ENCODE measurements at regions not wholly inside any gene's neighbourhood (a gene's known extent, or its start where the extent isn't known, plus 50 kb on each side); places are given as distances from the start of the nearest gene placed in this dataset.

DNA sequence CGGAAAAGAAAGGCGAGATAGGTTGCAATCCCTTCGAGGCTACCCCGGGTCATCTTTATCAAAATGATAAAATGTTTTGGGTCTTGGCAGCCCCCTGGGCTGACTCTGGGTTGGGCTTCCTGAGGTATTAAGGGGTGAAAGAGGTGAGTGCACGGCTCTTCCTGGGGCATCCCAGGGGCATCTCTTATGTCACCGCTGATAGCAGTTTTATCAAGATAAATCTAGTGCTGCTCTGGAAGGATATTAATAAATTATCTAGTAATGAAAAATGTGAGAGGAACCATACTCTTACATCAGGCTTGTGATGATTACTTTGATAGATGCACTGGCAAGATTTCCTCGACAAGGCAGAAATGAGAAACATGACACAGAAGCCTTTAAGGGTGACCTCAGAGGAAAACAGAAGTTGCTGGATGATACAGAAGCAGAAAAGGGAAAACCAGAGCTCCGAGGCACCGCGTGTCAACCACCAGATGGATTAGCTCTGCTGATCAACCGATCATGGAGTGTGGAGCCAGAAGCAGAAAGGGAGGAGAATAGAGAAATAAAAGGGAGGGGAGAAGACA is 491.3 kb downstream of the TMEM114 start:
- peaks cover 21% of the 10 kb centered on the region for H3K27me3 Mint-ChIP-seq (ENCODE audit: insufficient read depth, unreplicated experiment)
- CTCF ChIA-PET, result no interaction called here
- DNase-seq, result no peak
- Histone ChIP-seq H3K27me3 (replicated peaks; ENCODE audit: control insufficient read depth, insufficient read depth, low read length) (no peaks in the 10 kb centered on the region), H3K4me3 (ENCODE audit: low read depth, low read length) (no peak overlapping the region), H3K9me3 (no peaks in the 10 kb centered on the region), H3K4me1 (no peaks in the 10 kb centered on the region), H3K36me3 (ENCODE audit: control insufficient read depth, insufficient read depth, low read length) (no peaks in the 10 kb centered on the region)
- H3K4me1 Mint-ChIP-seq (ENCODE audit: low read depth, unreplicated experiment), result no peaks in the 10 kb centered on the region
- no TSS peak for BruUV-seq (replicated peaks)
- intact Hi-C loops (cut with micrococcal nuclease; ENCODE audit: unreplicated experiment), result no loop called here
- no peaks in the 10 kb centered on the region for H3K36me3 Mint-ChIP-seq (ENCODE audit: insufficient read depth, unreplicated experiment)
- POLR2A ChIA-PET, result no interaction called here
- TF ChIP-seq CTCF (IDR thresholded peaks at IDR 0.05; ENCODE audit: insufficient read depth in 1 of 2, low read depth in 1 of 2, low read length in 1 of 2, severe bottlenecking in 1 of 2, unreplicated experiment in 1 of 2), result no peak
- H3K4me3 Mint-ChIP-seq (ENCODE audit: unreplicated experiment), result no peak overlapping the region
- no peak overlapping the region for H3K27ac Mint-ChIP-seq (ENCODE audit: unreplicated experiment)
- no peaks in the 10 kb centered on the region for H3K9me3 Mint-ChIP-seq (ENCODE audit: unreplicated experiment)

DNA sequence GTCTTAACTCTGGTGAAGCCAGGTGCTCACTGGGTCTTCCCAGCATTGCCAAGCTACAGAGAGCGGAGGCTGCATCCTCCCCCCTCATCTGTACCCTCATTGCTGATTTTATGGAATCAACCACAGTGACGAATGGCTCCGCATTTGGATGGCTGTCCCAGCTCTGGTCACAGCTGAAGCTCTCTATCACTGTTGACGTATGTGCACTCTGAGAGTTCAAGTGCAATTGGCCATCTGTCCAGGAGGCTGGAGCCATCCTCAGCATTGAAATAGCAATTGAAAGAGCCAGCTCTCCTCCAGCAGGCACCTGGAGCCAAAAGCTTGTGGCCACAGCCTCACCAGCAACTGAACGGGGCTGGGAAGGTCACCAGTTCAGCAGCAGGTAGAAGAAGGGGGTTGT is 494.1 kb downstream of the TMEM114 start:
- Mint-ChIP-seq H3K36me3 (ENCODE audit: insufficient read depth, unreplicated experiment) (no peaks in the 10 kb centered on the region), H3K9me3 (ENCODE audit: unreplicated experiment) (no peaks in the 10 kb centered on the region), H3K4me3 (ENCODE audit: unreplicated experiment) (no peak overlapping the region), H3K4me1 (ENCODE audit: low read depth, unreplicated experiment) (no peaks in the 10 kb centered on the region), H3K27me3 (ENCODE audit: insufficient read depth, unreplicated experiment) (peaks cover 24% of the 10 kb centered on the region), H3K27ac (ENCODE audit: unreplicated experiment) (no peak overlapping the region)
- BruUV-seq (replicated peaks), result no TSS peak
- H3K36me3 ChIP-seq (ENCODE audit: control insufficient read depth, insufficient read depth, low read length), result no peaks in the 10 kb centered on the region
- no peaks in the 10 kb centered on the region for H3K4me1 ChIP-seq
- ChIA-PET POLR2A (no interaction called here), CTCF (no interaction called here)
- no peaks in the 10 kb centered on the region for H3K27me3 ChIP-seq (replicated peaks; ENCODE audit: control insufficient read depth, insufficient read depth, low read length)
- no peak for DNase-seq
- H3K4me3 ChIP-seq (ENCODE audit: low read depth, low read length), result no peak overlapping the region
- intact Hi-C loops (cut with micrococcal nuclease; ENCODE audit: unreplicated experiment), result no loop called here
- H3K9me3 ChIP-seq, result no peaks in the 10 kb centered on the region
- no peak for TF ChIP-seq CTCF (IDR thresholded peaks at IDR 0.05; ENCODE audit: insufficient read depth in 1 of 2, low read depth in 1 of 2, low read length in 1 of 2, severe bottlenecking in 1 of 2, unreplicated experiment in 1 of 2)

- no peak for TF ChIP-seq CTCF (IDR thresholded peaks at IDR 0.05; ENCODE audit: insufficient read depth in 1 of 2, low read depth in 1 of 2, low read length in 1 of 2, severe bottlenecking in 1 of 2, unreplicated experiment in 1 of 2)
- Histone ChIP-seq H3K27me3 (replicated peaks; ENCODE audit: control insufficient read depth, insufficient read depth, low read length) (no peaks in the 10 kb centered on the region), H3K4me1 (no peaks in the 10 kb centered on the region), H3K4me3 (ENCODE audit: low read depth, low read length) (no peak overlapping the region), H3K9me3 (no peaks in the 10 kb centered on the region), H3K36me3 (ENCODE audit: control insufficient read depth, insufficient read depth, low read length) (no peaks in the 10 kb centered on the region)
- intact Hi-C loops (cut with micrococcal nuclease; ENCODE audit: unreplicated experiment), result no loop called here
- Mint-ChIP-seq H3K4me3 (ENCODE audit: unreplicated experiment) (no peak overlapping the region), H3K4me1 (ENCODE audit: low read depth, unreplicated experiment) (no peaks in the 10 kb centered on the region), H3K9me3 (ENCODE audit: unreplicated experiment) (no peaks in the 10 kb centered on the region), H3K27ac (ENCODE audit: unreplicated experiment) (no peak overlapping the region), H3K36me3 (ENCODE audit: insufficient read depth, unreplicated experiment) (no peaks in the 10 kb centered on the region), H3K27me3 (ENCODE audit: insufficient read depth, unreplicated experiment) (peaks cover 22% of the 10 kb centered on the region)
- ChIA-PET CTCF (no interaction called here), POLR2A (no interaction called here)
- no peak for DNase-seq
- BruUV-seq (replicated peaks), result no TSS peak
These were observed 495.6 kb downstream of the TMEM114 start for GRCh38 chr16:8094696-8095095.

Data from Caco-2 (cell line).